ENCODE measurements at regions not wholly inside any gene's neighbourhood (a gene's known extent, or its start where the extent isn't known, plus 50 kb on each side); places are given as distances from the start of the nearest gene placed in this dataset.

GRCh38 chrX:141641138-141641537 lies 51.6 kb downstream of the SPANXA2 start:
- BruUV-seq (replicated peaks), result no TSS peak

More at GRCh38 chrX:141641138-141641537, 51.6 kb downstream of the SPANXA2 start:
- H2BK5ac ChIP-seq (ENCODE audit: low read depth, low read length, poor library complexity, severe bottlenecking), result no peak overlapping the region
- WGBS, 2 experiments (ENCODE audit: extremely low coverage in 2 of 2, insufficient read length in 1 of 2), result no CpG with 5 or more reads among the region's 6 CpGs
- TF ChIP-seq RAD21 (IDR thresholded peaks at IDR 0.05; ENCODE audit: low read length), result no peak
- TF ChIP-seq MAZ (IDR thresholded peaks at IDR 0.05; ENCODE audit: borderline replicate concordance, low read depth, low read length), result no peak
- no peak for TF ChIP-seq MXI1 (IDR thresholded peaks at IDR 0.05; ENCODE audit: borderline replicate concordance, low read depth, low read length)
- TF ChIP-seq FOS (IDR thresholded peaks at IDR 0.05; ENCODE audit: low read depth, low read length), result no peak
- TF ChIP-seq RCOR1 (IDR thresholded peaks at IDR 0.05; ENCODE audit: insufficient replicate concordance, low read length), result no peak
- no peak for TF ChIP-seq BHLHE40 (IDR thresholded peaks at IDR 0.05; ENCODE audit: low read depth, low read length)
- TF ChIP-seq MAFK (IDR thresholded peaks at IDR 0.05; ENCODE audit: low read depth, low read length), result no peak
- TF ChIP-seq CTCF (conservative IDR thresholded peaks at IDR 0.05; ENCODE audit: low read depth, low read length), result no peak
- TF ChIP-seq ELK1 (IDR thresholded peaks at IDR 0.05; ENCODE audit: borderline replicate concordance, low read depth, low read length), result no peak
- TF ChIP-seq USF2 (IDR thresholded peaks at IDR 0.05; ENCODE audit: low read depth, low read length), result no peak
- TF ChIP-seq CEBPB (IDR thresholded peaks at IDR 0.05; ENCODE audit: low read depth, low read length), result no peak
- no peak for TF ChIP-seq RFX5 (IDR thresholded peaks at IDR 0.05; ENCODE audit: low read depth, low read length)
- no peak for TF ChIP-seq POLR2A (IDR thresholded peaks at IDR 0.05; ENCODE audit: low read depth, low read length)
- no peak for TF ChIP-seq CHD1 (IDR thresholded peaks at IDR 0.05; ENCODE audit: low read depth, low read length)
- no peak for TF ChIP-seq SMC3 (IDR thresholded peaks at IDR 0.05; ENCODE audit: low read depth, low read length)
- no peak overlapping the region for H3K9ac ChIP-seq (ENCODE audit: low read depth, low read length)
- H3K23ac ChIP-seq (ENCODE audit: low read depth, low read length), result no peak overlapping the region
- H3K4me2 ChIP-seq (ENCODE audit: low read depth, low read length), result no peak overlapping the region
- no peaks in the 10 kb centered on the region for H4K20me1 ChIP-seq (ENCODE audit: insufficient read depth, low read length)
- no peak overlapping the region for H2BK20ac ChIP-seq (ENCODE audit: low read depth, low read length)
- H2BK120ac ChIP-seq (ENCODE audit: low read depth, low read length), result no peak overlapping the region
- H3K27me3 ChIP-seq (ENCODE audit: control insufficient read depth, insufficient read depth, low read length), result no peaks in the 10 kb centered on the region
- no peak overlapping the region for H3K18ac ChIP-seq (ENCODE audit: low read depth, low read length)
- CTCF ChIA-PET, result interaction anchor here (1.9 kb wide), 1 partner anchor 21 kb away, joined by 4 read pairs; no protein-coding TSS in a partner anchor
- H2BK15ac ChIP-seq (ENCODE audit: low read depth, low read length), result no peak overlapping the region
- no peak overlapping the region for H3K4ac ChIP-seq (ENCODE audit: low read depth, low read length)
- in situ Hi-C loops (cut with MboI; ENCODE audit: low sequenced_read_pairs) (loop anchor here (25.0 kb wide), 1 partner anchor 179 kb away; no protein-coding TSS in a partner anchor), intact Hi-C loops (cut with micrococcal nuclease) (no loop called here), dilution Hi-C loops (cut with HindIII; ENCODE audit: low sequenced_read_pairs, unreplicated experiment) (no loop called here)
- no peak overlapping the region for H4K91ac ChIP-seq (ENCODE audit: insufficient read depth, low read depth, low read length)
- H3K9me1 ChIP-seq (ENCODE audit: insufficient read depth, low read length), result no peaks in the 10 kb centered on the region
- no peaks in the 10 kb centered on the region for H3K36me3 ChIP-seq (ENCODE audit: control insufficient read depth, insufficient read depth, low read length)
- no peak overlapping the region for H3K27ac ChIP-seq (ENCODE audit: insufficient read depth, low read length)
- no peak overlapping the region for H3K56ac ChIP-seq (ENCODE audit: extremely low read depth, insufficient read depth, low read length)
- H4K5ac ChIP-seq (ENCODE audit: low read depth, low read length), result no peak overlapping the region
- no peaks in the 10 kb centered on the region for H3K79me1 ChIP-seq (ENCODE audit: low read depth in 1 of 2, low read length in 2 of 2)
- no peak overlapping the region for H4K8ac ChIP-seq (ENCODE audit: low read depth in 2 of 2, low read length in 2 of 2)
- DNase-seq, result no peak
- no peaks in the 10 kb centered on the region for H3K4me1 ChIP-seq (ENCODE audit: control insufficient read depth, insufficient read depth, low read length)
- POLR2A ChIA-PET (ENCODE audit: unreplicated experiment), result no interaction called here
- H3K9me3 ChIP-seq (ENCODE audit: control insufficient read depth, insufficient read depth, low read length), result no peaks in the 10 kb centered on the region
- no peak overlapping the region for H3K14ac ChIP-seq (replicated peaks; ENCODE audit: low read depth, low read length)
- H2AK9ac ChIP-seq (replicated peaks; ENCODE audit: low read depth, low read length, poor library complexity), result no peak overlapping the region
- H3K4me3 ChIP-seq (ENCODE audit: insufficient read depth, low read depth, low read length), result no peak overlapping the region
- no peak for ATAC-seq (ENCODE audit: low read depth)
- no peak overlapping the region for H2AFZ ChIP-seq (replicated peaks; ENCODE audit: low read length, poor library complexity)
- no peak overlapping the region for H2AK5ac ChIP-seq (ENCODE audit: low read depth, low read length)
